ENCODE measurements at regions not wholly inside any gene's neighbourhood (a gene's known extent, or its start where the extent isn't known, plus 50 kb on each side); places are given as distances from the start of the nearest gene placed in this dataset.
A peak's percentile ranks its signal among the peaks of the same experiment; 100 is the strongest.

DNA sequence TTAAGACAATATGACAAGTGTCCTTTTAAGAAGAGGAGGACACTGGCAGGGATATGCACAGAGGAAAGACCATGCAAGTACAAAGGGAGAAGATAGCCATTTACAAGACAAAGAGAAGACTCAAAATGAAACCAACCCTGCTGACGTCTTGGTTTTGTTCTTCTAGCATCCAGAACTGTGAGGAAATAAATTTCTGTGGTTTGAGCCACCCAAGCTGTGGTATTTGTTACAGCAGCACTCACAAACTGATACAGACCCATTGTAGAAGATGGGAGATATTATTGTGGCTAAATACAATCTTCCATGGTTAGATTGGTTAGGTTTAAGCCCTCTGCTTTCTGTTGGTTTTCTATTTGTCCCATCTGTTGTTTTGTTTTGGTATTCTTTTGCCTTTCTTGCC, 88.6 kb upstream of the SLC35F1 start:
- no peak for DNase-seq (ENCODE audit: low read depth)
- Histone ChIP-seq H3K4me3 (ENCODE audit: low read depth, low read length) (no peak overlapping the region), H3K36me3 (ENCODE audit: control insufficient read depth, insufficient read depth, low read length) (no peaks in the 10 kb centered on the region), H3K27me3 (ENCODE audit: control insufficient read depth, insufficient read depth, low read length) (no peaks in the 10 kb centered on the region)
- TF ChIP-seq, protein P1, sequence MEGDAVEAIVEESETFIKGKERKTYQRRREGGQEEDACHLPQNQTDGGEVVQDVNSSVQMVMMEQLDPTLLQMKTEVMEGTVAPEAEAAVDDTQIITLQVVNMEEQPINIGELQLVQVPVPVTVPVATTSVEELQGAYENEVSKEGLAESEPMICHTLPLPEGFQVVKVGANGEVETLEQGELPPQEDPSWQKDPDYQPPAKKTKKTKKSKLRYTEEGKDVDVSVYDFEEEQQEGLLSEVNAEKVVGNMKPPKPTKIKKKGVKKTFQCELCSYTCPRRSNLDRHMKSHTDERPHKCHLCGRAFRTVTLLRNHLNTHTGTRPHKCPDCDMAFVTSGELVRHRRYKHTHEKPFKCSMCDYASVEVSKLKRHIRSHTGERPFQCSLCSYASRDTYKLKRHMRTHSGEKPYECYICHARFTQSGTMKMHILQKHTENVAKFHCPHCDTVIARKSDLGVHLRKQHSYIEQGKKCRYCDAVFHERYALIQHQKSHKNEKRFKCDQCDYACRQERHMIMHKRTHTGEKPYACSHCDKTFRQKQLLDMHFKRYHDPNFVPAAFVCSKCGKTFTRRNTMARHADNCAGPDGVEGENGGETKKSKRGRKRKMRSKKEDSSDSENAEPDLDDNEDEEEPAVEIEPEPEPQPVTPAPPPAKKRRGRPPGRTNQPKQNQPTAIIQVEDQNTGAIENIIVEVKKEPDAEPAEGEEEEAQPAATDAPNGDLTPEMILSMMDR (IDR thresholded peaks at IDR 0.05; ENCODE audit: insufficient read depth, low read length, poor library complexity, severe bottlenecking) = no peak

DNA sequence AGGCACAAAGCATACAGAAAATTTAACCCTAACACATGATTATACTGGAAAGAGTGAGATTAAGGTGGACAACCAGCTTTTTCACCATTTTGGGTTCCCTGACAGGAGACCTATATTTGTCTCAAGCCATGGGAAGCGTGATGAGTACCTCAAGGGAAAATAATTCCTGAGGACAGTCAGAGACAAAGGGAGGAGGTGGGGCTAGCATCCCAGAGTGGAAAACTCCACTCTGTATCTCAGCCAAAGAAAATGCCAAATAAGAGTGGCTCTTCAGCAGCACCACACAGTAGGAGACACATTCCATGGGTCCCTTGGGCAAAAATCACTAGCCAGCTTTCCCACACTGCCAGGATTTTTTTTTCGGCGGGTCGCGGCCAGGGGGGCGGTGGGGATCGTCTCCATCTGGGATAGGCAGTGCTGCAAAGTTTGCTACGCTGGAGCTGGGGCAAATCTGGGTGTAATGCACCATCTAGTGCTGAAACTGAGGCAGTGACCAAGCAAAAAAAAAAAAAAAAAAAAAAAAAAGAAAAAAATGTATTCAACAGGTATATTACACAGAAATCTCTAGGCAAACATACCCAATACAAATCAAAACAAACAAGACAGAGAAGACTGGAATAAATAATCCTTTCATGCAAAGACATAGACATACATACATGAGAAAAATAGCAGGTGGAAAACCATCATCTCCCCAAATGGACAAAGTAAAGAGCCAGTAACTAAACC, 77.3 kb upstream of the SLC35F1 start:
- no peak for DNase-seq (ENCODE audit: low read depth)
- Histone ChIP-seq H3K4me3 (ENCODE audit: low read depth, low read length) (peak overlapping the region; percentile 15), H3K27me3 (ENCODE audit: control insufficient read depth, insufficient read depth, low read length) (no peaks in the 10 kb centered on the region), H3K36me3 (ENCODE audit: control insufficient read depth, insufficient read depth, low read length) (no peaks in the 10 kb centered on the region)
- TF ChIP-seq, protein P1 (IDR thresholded peaks at IDR 0.05; ENCODE audit: insufficient read depth, low read length, poor library complexity, severe bottlenecking) = peak; percentile 49

DNA sequence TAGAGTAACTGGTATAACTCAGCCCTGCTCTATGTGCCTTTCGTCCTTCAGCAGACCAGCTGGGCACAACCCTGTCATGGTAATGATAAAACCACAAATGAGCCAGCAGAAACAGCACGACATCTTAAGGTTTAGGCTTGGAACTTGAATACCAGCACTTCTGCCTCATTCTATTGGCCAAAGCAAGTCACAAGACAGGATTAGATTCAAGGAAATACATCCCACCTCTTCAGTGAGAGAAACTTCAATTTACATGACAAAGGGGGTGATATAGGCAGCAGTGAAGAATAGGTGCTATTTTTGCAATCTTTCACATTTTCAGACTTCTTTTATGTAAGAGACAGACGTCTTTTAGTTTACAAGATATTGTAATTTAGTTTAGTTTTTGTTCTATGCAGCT, 69.8 kb upstream of the SLC35F1 start:
- TF ChIP-seq, protein P1 (IDR thresholded peaks at IDR 0.05; ENCODE audit: insufficient read depth, low read length, poor library complexity, severe bottlenecking) = no peak
- Histone ChIP-seq H3K27me3 (ENCODE audit: control insufficient read depth, insufficient read depth, low read length) (no peaks in the 10 kb centered on the region), H3K4me3 (ENCODE audit: low read depth, low read length) (no peak overlapping the region), H3K36me3 (ENCODE audit: control insufficient read depth, insufficient read depth, low read length) (no peaks in the 10 kb centered on the region)
- no peak for DNase-seq (ENCODE audit: low read depth)

DNA sequence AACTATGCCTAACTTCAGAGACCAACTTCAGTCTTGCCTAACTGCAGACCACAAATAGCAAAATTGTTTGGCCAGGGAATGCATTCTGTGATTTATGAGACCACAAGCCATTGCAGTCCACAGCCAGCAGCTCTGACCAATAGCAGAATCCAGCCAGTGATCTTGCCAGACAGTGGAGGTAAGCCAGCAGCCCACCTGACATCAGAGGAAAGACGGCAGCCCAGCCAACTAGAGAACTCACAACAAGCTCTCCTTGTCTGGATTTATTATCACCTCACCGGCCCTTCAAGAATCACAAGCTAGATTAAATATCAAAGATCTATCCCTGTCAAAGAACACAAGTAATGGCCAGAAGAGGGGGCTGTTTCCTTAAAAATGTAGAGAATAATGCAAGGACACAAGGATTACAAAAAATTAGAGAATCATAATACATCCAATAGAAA, 66.5 kb upstream of the SLC35F1 start:
- DNase-seq (ENCODE audit: low read depth) = no peak
- TF ChIP-seq, protein P1 (IDR thresholded peaks at IDR 0.05; ENCODE audit: insufficient read depth, low read length, poor library complexity, severe bottlenecking) = peak; percentile 38
- no peak overlapping the region for H3K4me3 ChIP-seq (ENCODE audit: low read depth, low read length)
- H3K36me3 ChIP-seq (ENCODE audit: control insufficient read depth, insufficient read depth, low read length) = no peaks in the 10 kb centered on the region
- no peaks in the 10 kb centered on the region for H3K27me3 ChIP-seq (ENCODE audit: control insufficient read depth, insufficient read depth, low read length)

DNA sequence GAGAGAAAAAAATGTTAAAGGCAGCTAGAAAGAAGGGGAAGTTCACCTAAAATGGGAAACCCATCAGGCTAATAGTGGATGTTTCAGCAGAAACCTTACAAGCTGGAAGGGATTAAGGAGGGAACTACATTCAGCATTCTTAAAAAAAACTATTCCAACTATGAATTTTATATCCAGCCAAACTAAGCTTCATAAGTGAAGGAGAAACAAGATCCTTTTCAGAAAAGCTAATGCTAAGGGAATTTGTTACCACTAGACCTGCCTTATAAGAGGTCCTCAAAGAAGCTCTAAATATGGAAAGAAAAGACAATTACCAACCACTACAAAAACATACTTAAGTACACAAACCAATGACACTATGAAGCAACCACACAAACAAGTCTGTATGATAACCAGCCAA, 59.2 kb upstream of the SLC35F1 start:
- TF ChIP-seq, protein P1 (IDR thresholded peaks at IDR 0.05; ENCODE audit: insufficient read depth, low read length, poor library complexity, severe bottlenecking) = no peak
- Histone ChIP-seq H3K4me3 (ENCODE audit: low read depth, low read length) (no peak overlapping the region), H3K27me3 (ENCODE audit: control insufficient read depth, insufficient read depth, low read length) (no peaks in the 10 kb centered on the region), H3K36me3 (ENCODE audit: control insufficient read depth, insufficient read depth, low read length) (no peaks in the 10 kb centered on the region)
- DNase-seq (ENCODE audit: low read depth) = no peak

DNA sequence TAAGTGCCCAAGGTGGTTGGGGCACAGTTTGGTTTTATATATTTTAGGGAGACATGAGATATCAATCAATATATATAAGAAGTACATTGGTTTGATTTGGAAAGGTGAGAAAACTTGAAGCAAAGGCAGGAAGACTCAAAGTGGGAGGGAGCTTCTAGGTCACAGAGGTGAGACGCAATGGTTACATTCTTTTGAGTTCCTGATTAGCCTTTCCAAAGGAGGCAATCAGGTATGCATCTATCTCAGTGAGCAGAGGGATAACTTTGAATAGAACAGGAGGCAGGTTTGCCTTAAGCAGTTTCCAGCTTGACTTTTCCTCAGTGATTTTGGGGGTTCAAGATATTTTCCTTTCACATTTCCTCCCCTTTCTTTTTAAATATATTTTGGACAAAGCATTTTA, 58.0 kb upstream of the SLC35F1 start:
- TF ChIP-seq, protein P1 (IDR thresholded peaks at IDR 0.05; ENCODE audit: insufficient read depth, low read length, poor library complexity, severe bottlenecking) = no peak
- no peak for DNase-seq (ENCODE audit: low read depth)

More for the DNA sequence above, 58.0 kb upstream of the SLC35F1 start:
- H3K36me3 ChIP-seq (ENCODE audit: control insufficient read depth, insufficient read depth, low read length) = no peaks in the 10 kb centered on the region
- no peak overlapping the region for H3K4me3 ChIP-seq (ENCODE audit: low read depth, low read length)
- H3K27me3 ChIP-seq (ENCODE audit: control insufficient read depth, insufficient read depth, low read length) = no peaks in the 10 kb centered on the region

All from kidney epithelial cell (primary cell).